ENCODE measurements at regions not wholly inside any gene's neighbourhood (a gene's known extent, or its start where the extent isn't known, plus 50 kb on each side); places are given as distances from the start of the nearest gene placed in this dataset.

- no peak for DNase-seq
These were observed 289.7 kb downstream of the EN1 start for GRCh38 chr2:118557791-118558190.

GRCh38 chr2:118557016-118557415 is 290.4 kb downstream of the EN1 start:
- DNase-seq: no peak

DNA sequence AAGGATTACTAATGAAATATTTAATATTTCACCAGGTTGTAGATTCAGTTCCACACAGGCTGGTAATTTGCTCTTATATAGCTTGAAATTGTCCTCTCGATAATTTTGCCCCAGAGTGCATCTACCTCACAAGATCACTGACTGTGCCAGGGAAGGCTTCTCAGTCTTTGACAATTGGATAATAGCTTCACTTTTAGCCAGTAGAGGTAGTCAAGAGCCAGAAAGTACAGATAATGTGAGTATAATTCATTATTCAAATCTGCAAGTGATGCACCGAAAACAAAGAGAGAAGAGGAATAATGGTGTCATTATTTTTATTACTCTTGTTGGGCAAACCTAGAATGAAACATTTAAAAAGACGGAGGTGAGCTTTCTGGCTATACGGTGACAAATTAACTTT is 292.8 kb downstream of the EN1 start:
- DNase-seq: no peak

- no peak for DNase-seq
These were observed 297.9 kb downstream of the EN1 start for GRCh38 chr2:118549503-118549902.

GRCh38 chr2:118548880-118549488 is 298.5 kb downstream of the EN1 start:
- no peak for DNase-seq

DNA sequence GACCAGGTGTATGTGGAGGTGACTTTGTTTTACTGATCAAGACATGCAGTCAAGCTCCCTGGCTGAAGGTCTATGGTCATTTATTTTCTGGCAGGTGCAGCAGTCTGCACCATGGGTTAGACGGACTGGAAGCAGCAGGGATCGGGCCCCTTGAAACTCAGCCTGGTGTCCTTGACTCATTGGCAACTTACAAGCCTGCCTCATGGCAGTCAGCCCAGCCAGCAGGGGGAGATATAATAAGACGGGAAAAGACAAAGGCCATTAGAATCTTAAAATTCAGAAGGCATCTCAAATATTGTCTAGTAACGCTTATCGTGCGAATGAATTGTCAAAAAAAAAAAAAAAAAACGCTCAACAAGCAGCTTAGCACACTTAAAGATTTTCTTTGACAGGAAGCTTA is 308.2 kb downstream of the EN1 start:
- no peak for DNase-seq

- no peak for DNase-seq
These were observed 311.1 kb downstream of the EN1 start for GRCh38 chr2:118536306-118536705.

- DNase-seq: no peak
These were observed 311.6 kb downstream of the EN1 start for GRCh38 chr2:118535818-118536212.

DNA sequence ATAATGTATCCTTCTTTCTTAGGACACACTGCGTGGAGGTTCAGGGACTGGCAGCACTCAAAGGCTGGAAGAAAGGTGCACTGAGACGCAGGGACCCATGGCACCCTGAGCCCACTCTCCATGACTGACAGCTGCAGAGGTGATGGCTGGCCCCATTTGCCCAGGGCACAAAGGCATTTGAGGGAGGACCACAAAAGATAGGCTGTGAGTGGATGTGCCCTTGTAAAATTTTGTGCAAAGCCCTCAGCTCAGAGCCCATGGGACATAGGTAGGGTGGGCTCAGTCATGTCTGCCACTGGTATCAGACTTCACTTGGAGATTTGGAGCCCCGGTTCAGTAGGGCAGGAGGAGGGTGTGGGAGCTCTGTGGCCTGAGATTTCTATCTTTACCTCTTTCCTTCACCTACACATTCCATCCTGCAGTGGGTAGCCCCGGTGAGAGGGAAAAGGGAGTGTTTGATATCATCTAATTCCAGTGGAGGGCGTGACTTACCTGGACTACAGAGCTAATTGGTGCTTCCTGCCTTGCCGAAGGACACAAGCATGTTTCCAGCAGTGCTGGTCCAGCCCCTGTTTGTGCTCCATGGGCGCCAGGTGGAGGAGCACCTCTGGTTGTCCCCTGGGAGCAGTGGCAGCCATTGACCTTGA is 312.2 kb downstream of the EN1 start:
- no peak for DNase-seq

DNA sequence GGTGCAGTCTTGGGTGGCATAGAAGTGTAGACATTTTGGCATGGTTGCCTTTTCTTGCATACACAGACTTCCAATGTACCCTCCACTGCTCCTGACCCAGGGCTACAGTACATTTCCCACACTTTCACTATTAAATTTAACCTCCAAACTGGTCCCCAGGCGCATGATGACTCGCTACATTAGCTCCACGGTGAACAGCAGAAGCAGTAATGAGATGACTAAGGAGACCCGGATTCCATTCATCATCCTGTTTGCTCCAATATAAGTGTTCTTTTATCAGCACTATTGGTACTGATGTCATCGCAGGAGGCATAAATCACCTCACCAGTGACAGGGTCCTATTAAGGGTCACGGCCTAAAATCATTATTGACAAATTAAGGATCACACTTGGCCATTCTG is 316.5 kb downstream of the EN1 start:
- DNase-seq: no peak

DNA sequence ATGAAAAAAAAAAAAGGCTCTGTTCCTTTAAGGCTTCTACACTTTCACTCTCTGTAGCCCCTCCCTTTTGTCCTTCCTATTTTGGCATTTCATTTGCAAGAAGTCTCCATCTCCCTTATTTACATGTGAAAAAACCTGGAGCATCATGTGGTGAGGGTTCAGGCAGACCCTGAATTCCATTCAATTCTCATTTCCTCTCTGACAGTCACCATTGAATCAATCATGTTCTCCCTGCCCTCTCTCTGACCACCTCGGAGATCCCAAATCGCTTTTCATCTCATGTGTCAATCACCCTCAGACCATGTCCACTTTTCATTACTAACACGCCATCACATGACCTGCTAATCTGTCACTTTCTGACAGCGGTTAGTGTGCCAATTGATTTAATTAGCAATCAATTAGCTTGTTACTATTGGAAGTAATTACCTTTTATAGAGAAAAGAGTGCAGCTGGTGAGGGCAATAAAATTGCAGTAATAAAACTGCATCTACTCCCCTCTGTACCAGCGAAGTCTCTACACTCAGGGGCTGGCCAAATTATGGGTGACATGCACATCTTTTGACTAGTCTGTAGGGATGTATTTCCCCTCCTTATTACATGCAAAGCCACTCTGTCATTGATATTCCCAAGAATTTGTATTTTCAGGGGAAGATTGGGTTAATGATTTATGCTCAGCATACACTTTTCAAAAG is 317.4 kb downstream of the EN1 start:
- no peak for DNase-seq

DNA sequence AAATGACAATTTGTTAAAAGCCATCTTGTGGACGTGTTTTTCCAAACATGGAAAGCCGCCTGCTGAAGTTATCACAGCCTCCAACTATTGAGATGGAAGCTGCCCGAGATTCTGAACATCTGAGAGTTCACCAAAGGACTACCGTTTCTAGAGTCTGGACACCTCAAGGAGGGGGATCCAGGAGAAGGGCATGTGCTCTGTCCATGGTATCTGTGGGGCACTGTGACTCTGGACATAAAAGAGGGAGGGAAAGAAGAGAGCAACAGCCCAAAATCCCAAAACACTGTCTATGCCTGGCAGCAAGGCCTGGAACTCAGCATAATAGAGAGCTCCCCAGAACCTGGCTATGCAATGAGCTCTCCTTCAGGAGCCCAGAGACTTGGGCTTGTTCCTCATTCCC is 319.9 kb downstream of the EN1 start:
- no peak for DNase-seq

DNA sequence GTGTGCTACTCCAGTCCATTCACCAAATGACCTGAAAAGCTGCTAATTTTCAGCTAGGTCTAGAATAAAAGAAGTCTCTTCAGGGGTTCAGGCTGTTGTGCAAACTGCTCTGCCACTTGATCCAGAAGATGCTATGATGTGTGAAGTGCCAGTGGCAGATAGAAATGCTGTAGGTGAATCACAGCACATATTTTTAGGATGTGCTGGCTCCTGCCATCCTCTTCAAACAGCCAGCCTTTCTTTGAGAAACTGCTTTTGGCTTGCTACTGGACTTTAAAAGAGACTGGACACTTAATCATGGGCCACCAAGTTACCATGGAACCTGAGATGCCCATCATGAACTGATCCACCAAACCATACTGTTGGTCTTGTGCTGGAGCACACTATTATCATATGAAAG is 322.1 kb downstream of the EN1 start:
- no peak for DNase-seq

GRCh38 chr2:118524911-118525310 is 322.5 kb downstream of the EN1 start:
- DNase-seq: no peak

DNA sequence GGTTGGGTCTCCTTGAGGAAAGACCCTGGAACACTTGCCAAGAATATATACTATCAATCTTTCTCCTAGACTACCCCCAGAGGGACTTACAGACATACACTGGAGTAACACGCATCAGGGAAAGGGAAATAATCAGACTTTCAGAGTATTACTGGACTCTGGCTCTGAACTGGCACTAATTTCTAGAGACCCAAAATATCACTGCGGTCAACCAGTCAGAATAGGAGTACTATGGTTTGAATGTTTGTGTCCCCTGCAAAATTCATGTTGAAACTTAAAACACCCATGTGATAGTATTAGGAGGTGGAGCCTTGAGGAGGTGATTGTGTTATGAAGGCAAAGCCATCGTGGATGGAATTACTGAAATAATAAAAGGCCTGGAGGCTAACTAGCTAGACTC is 323.7 kb downstream of the EN1 start:
- DNase-seq: no peak

GRCh38 chr2:118521960-118522359 is 325.5 kb downstream of the EN1 start:
- no peak for DNase-seq

GRCh38 chr2:118521272-118521671 is 326.2 kb downstream of the EN1 start:
- DNase-seq: no peak

DNA sequence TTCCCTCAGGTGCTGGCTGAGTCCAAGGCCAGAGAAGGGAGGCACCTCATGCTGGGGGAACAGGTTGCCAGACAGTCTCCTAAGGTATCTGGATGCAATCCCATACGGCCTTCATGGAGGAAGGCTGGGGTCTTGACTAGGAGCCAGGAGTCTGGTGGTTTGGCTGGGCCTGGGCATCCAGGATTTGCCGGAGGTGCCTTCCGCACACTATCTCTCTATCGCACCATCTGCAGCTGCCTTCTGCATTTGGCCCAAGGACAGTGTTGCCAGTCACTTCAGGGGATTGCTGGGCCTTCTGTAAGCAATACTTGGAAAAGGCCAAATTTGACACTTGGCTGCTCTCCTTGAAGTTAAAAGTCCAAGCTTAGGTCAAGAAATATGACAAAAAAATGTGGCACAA is 327.2 kb downstream of the EN1 start:
- no peak for DNase-seq

GRCh38 chr2:118519511-118519910 is 327.9 kb downstream of the EN1 start:
- DNase-seq: no peak

- DNase-seq: no peak
These were observed 336.6 kb downstream of the EN1 start for GRCh38 chr2:118510807-118511206.

DNA sequence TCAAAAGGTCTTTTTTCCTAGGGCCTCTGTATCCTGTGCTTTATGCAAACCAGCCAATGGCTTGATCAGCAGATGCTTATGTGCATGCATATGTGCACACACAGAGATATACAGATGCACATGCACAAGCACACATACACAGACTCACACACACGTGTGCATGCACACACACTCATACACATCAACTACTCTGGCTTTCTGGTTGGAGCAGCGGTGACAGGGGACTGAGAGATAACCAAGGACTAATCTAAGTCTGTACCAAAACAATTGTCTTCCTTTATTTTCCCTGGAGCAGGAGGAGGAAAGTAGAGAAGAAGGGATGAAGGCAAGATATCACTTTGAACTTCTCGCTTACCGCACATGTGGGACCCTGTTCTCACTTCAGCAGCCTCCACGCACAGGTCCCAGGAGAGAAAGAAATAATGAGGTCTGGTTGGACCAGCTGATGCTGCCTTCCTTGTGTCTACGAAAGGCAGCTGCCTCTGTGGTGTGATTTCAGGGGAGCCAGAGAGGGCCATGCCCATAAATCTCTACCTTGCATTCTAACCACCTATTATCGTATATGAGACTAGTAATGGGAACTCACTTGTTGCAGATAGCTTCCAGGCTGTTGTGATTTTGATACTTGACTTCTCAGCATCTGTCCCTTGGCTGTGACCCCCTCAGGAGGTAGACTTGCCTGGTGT is 338.0 kb downstream of the EN1 start:
- no peak for DNase-seq

DNA sequence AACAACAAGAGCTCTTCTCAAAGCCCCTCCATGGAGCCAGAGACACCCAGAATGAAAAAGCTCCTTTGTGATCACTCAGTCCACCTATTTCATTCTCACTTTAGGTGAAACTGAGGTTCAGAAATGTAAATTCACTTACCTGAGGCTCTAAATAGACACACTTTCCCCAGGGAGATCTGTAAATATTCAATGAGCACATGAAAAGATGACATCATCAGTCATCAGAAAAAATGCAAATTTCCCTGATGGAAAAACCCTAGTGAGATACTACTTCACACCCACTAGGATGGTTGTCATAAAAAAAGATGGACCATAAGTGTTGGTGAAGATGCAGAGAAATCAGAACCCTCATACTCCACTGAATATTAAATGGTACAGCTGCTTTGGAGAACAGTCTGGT is 339.2 kb downstream of the EN1 start:
- DNase-seq: no peak

- no peak for DNase-seq
These were observed 342.0 kb downstream of the EN1 start for GRCh38 chr2:118505436-118505835.

DNA sequence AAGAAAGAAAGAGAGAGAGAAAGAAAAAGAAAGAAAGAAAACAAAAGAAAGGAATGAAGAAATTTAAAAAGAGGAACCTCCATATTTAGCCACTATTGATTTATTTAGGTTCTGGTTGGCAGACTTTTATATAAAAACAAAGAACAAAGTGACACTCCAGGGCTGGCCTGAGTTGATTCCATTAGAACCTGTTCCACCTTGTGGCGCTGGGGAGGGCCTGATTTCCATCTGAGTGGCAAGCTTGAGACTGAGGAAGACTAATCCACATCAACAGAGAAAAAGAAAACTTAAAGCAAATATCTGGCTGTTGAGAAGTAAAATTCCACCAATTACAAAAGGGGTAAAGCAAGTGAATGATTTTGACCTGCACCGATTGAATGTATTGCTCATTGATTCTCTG is 345.3 kb downstream of the EN1 start:
- no peak for DNase-seq

Measured in COR-L47 (cell line).